ENCODE measurements at regions not wholly inside any gene's neighbourhood (a gene's known extent, or its start where the extent isn't known, plus 50 kb on each side); places are given as distances from the start of the nearest gene placed in this dataset.
"Not testable (repeated sequence)": the region's sequence is repeated elsewhere in the genome, so short reads cannot be mapped to it uniquely, and the experiment has no call there.

GRCh38 chr6:8282946-8283345 is 152.4 kb downstream of the SLC35B3 start:
- not testable (repeated sequence) for TF ChIP-seq CTCF (IDR thresholded peaks at IDR 0.05); POLR2A (IDR thresholded peaks at IDR 0.05; ENCODE audit: low read depth); EP300 (IDR thresholded peaks at IDR 0.05); POLR2AphosphoS5 (IDR thresholded peaks at IDR 0.05)
